ENCODE measurements at regions not wholly inside any gene's neighbourhood (a gene's known extent, or its start where the extent isn't known, plus 50 kb on each side); places are given as distances from the start of the nearest gene placed in this dataset.

DNA sequence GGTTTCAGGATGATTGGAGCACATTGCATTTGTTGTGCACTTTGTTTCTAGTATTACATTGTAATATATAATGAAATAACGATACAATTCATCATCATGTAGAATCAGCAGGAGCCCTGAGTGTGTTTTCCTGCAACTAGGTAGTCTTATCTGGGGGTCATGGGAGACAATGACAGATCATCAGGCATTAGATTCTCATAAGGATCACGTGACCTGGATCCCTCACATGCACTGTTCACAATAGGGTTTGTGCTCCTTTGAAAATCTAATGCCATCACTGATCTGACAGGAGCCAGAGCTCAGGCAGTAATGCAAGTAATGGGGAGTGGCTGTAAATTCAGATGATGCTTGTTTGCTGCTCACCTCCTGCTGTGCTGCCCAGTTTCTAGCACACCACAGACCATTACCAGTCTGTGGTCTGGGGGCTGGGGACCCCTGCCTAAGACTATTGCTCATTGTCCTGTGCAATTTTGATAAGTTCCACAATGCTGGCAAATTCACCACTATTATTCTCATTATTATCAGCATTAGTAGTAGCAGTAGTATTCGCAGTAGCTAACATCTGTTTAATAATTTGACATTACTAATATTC is 428.7 kb upstream of the TNP1 start:
- TF ChIP-seq, protein P1, sequence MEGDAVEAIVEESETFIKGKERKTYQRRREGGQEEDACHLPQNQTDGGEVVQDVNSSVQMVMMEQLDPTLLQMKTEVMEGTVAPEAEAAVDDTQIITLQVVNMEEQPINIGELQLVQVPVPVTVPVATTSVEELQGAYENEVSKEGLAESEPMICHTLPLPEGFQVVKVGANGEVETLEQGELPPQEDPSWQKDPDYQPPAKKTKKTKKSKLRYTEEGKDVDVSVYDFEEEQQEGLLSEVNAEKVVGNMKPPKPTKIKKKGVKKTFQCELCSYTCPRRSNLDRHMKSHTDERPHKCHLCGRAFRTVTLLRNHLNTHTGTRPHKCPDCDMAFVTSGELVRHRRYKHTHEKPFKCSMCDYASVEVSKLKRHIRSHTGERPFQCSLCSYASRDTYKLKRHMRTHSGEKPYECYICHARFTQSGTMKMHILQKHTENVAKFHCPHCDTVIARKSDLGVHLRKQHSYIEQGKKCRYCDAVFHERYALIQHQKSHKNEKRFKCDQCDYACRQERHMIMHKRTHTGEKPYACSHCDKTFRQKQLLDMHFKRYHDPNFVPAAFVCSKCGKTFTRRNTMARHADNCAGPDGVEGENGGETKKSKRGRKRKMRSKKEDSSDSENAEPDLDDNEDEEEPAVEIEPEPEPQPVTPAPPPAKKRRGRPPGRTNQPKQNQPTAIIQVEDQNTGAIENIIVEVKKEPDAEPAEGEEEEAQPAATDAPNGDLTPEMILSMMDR (IDR thresholded peaks at IDR 0.05; ENCODE audit: insufficient read depth, low read depth, low read length): no peak
- ChIA-PET CTCF (interaction anchor here (0.6 to 1.0 kb wide), 2 partner anchors 73 to 222 kb away, joined by 3 read pairs; no protein-coding TSS in a partner anchor), POLR2A (no interaction called here)
- Histone ChIP-seq H3K27me3 (ENCODE audit: control insufficient read depth, insufficient read depth, low read length) (no peaks in the 10 kb centered on the region), H3K36me3 (ENCODE audit: control insufficient read depth, insufficient read depth, low read length) (no peaks in the 10 kb centered on the region), H3K4me3 (ENCODE audit: low read depth, low read length) (no peak overlapping the region)
- DNase-seq (ENCODE audit: low read depth): no peak

DNA sequence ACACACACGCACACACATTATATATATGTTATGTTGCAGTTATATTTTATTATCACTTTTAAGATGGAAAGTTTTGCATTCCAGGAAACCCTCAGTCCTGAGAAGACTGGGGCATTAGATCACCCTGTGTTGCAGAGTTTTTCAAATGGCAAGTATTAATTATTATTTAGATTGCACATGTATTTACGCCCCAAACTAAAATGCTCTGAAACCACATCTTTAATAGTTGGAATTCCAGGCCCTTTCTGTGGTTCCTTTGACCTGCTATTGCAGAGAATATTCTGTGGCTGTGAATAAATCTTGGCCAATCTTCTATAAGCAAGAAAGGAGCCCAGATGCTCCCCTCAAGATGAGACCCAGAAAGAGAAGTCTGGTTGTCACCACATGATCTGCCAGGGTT is 427.0 kb upstream of the TNP1 start:
- DNase-seq (ENCODE audit: low read depth): peak; percentile 84
- ChIA-PET POLR2A (no interaction called here), CTCF (interaction anchor here (1.5 kb wide), 1 partner anchor 17 kb away, joined by 3 read pairs; no protein-coding TSS in a partner anchor)
- TF ChIP-seq, protein P1 (IDR thresholded peaks at IDR 0.05; ENCODE audit: insufficient read depth, low read depth, low read length): no peak
- no peak overlapping the region for H3K4me3 ChIP-seq (ENCODE audit: low read depth, low read length)
- no peaks in the 10 kb centered on the region for H3K27me3 ChIP-seq (ENCODE audit: control insufficient read depth, insufficient read depth, low read length)
- no peaks in the 10 kb centered on the region for H3K36me3 ChIP-seq (ENCODE audit: control insufficient read depth, insufficient read depth, low read length)

DNA sequence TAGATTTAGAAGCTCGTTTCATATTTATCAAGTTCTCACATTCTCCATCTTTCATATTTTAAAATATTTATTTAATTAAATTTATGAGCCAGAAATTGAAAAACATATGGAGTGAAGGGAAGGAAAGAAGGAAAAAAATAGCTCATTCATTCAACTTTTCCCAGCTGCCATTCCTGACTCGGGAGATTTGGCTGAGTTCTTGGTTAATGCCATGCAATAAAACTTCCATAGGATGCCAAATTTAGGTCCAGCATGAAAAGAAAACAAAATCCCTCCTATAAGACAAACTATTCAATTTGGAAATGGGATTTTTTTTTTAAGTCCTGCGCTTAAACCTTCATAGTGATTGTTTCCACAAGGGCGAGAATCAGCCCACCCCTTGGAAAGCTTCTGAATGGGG is 426.1 kb upstream of the TNP1 start:
- DNase-seq (ENCODE audit: low read depth): no peak
- POLR2A ChIA-PET: interaction anchor here (0.7 kb wide), 1 partner anchor 966 kb away, joined by 3 read pairs; no protein-coding TSS in a partner anchor
- TF ChIP-seq, protein P1 (IDR thresholded peaks at IDR 0.05; ENCODE audit: insufficient read depth, low read depth, low read length): no peak
- Histone ChIP-seq H3K36me3 (ENCODE audit: control insufficient read depth, insufficient read depth, low read length) (no peaks in the 10 kb centered on the region), H3K4me3 (ENCODE audit: low read depth, low read length) (no peak overlapping the region), H3K27me3 (ENCODE audit: control insufficient read depth, insufficient read depth, low read length) (no peaks in the 10 kb centered on the region)
- CTCF ChIA-PET: interaction anchor here (0.7 to 1.3 kb wide), 3 partner anchors 20 to 225 kb away, joined by 3 to 6 read pairs (median 3); no protein-coding TSS in a partner anchor

DNA sequence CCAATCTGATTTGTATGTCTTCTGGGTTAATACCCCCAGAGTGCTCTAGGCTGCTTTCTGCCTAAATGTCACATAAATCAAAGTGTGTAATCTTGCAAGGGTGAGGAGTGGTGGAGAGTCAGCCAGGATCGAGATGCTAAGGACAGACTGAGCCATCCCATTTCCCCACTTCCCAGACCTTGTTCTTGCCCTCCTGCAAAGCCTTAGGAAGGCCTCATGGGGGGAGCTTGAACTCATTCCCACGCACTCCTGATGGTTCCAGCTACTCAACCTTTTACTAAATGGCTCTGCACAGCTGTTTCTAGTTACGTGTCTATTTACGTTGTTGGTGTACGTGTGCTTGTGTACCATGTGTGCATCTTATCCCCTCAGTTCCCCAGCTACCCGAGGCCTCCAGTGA is 423.6 kb upstream of the TNP1 start:
- Histone ChIP-seq H3K36me3 (ENCODE audit: control insufficient read depth, insufficient read depth, low read length) (no peaks in the 10 kb centered on the region), H3K27me3 (ENCODE audit: control insufficient read depth, insufficient read depth, low read length) (no peaks in the 10 kb centered on the region), H3K4me3 (ENCODE audit: low read depth, low read length) (no peak overlapping the region)
- CTCF ChIA-PET: interaction anchor here (1.5 kb wide), 1 partner anchor 48 kb away, joined by 3 read pairs; no protein-coding TSS in a partner anchor
- POLR2A ChIA-PET: no interaction called here
- DNase-seq (ENCODE audit: low read depth): no peak
- TF ChIP-seq, protein P1 (IDR thresholded peaks at IDR 0.05; ENCODE audit: insufficient read depth, low read depth, low read length): no peak

DNA sequence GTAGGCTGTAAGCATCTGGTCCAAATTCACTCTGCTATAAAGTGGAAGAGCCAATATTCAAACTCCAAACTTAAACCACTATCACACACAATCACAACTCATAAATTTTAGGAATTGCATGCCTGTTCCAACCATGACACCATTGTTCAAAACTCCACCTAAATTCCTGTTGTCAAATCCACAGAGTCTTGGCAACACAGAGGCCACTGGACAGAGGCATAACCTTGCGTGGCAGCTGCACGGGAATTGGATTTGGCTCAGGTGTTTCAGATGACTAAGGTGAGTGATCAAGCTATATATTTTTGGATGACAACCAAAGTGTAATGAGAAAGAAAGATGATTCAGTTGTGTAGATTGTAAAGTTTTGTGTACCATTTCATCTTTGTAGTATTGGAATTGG is 422.7 kb upstream of the TNP1 start:
- no peaks in the 10 kb centered on the region for H3K36me3 ChIP-seq (ENCODE audit: control insufficient read depth, insufficient read depth, low read length)
- H3K4me3 ChIP-seq (ENCODE audit: low read depth, low read length): no peak overlapping the region
- TF ChIP-seq, protein P1 (IDR thresholded peaks at IDR 0.05; ENCODE audit: insufficient read depth, low read depth, low read length): no peak
- no peaks in the 10 kb centered on the region for H3K27me3 ChIP-seq (ENCODE audit: control insufficient read depth, insufficient read depth, low read length)
- POLR2A ChIA-PET: no interaction called here
- peak; percentile 63 for DNase-seq (ENCODE audit: low read depth)
- CTCF ChIA-PET: interaction anchor here (1.3 kb wide), 1 partner anchor 88 kb away, joined by 3 read pairs; no protein-coding TSS in a partner anchor

Data from BJ (cell line).